NT2/D1 (cell line): ENCODE measurements at regions not wholly inside any gene's neighbourhood (a gene's known extent, or its start where the extent isn't known, plus 50 kb on each side); places are given as distances from the start of the nearest gene placed in this dataset.

Experiments used
- SUZ12 ChIP-seq: IDR thresholded peaks from 2 replicates; pipeline ENCODE4 v1.6.1; 2011; ENCODE audit not compliant: insufficient read length, insufficient read depth; ENCODE audit errors: extremely low read depth
- YY1 ChIP-seq: IDR thresholded peaks from 2 replicates; pipeline ENCODE4 v1.6.1; 2011; ENCODE audit not compliant: insufficient read length, insufficient read depth
- ZNF274 ChIP-seq: IDR thresholded peaks from 2 replicates; pipeline ENCODE4 v1.6.1; 2011; ENCODE audit warnings: mild to moderate bottlenecking, low read depth, low read length

GRCh38 chr5:36459176-36460135 lies 146.9 kb upstream of the SLC1A3 start:
- TF ChIP-seq ZNF274, result no peak
- no peak for TF ChIP-seq SUZ12
- TF ChIP-seq YY1, result no peak
